DND-41 (cell line): ENCODE measurements at regions not wholly inside any gene's neighbourhood (a gene's known extent, or its start where the extent isn't known, plus 50 kb on each side); places are given as distances from the start of the nearest gene placed in this dataset.

Source experiments
- EZH2 ChIP-seq: IDR thresholded peaks from 3 replicates; pipeline ENCODE4 v1.6.1; 2012; ENCODE audit warnings: borderline replicate concordance, low read depth, mild to moderate bottlenecking, moderate library complexity, low read length, inconsistent platforms; ENCODE audit not compliant: severe bottlenecking
- TF ChIP-seq, protein P1 (sequence below): IDR thresholded peaks from 2 replicates; pipeline ENCODE4 v1.5.1; 2012; ENCODE audit warnings: borderline replicate concordance, low read length, moderate library complexity, mild to moderate bottlenecking; ENCODE audit not compliant: poor library complexity, severe bottlenecking; ENCODE audit errors: extremely low read depth

GRCh38 chr16:50442221-50442620 is 73.4 kb upstream of the BRD7 start:
- TF ChIP-seq, protein P1, sequence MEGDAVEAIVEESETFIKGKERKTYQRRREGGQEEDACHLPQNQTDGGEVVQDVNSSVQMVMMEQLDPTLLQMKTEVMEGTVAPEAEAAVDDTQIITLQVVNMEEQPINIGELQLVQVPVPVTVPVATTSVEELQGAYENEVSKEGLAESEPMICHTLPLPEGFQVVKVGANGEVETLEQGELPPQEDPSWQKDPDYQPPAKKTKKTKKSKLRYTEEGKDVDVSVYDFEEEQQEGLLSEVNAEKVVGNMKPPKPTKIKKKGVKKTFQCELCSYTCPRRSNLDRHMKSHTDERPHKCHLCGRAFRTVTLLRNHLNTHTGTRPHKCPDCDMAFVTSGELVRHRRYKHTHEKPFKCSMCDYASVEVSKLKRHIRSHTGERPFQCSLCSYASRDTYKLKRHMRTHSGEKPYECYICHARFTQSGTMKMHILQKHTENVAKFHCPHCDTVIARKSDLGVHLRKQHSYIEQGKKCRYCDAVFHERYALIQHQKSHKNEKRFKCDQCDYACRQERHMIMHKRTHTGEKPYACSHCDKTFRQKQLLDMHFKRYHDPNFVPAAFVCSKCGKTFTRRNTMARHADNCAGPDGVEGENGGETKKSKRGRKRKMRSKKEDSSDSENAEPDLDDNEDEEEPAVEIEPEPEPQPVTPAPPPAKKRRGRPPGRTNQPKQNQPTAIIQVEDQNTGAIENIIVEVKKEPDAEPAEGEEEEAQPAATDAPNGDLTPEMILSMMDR = no peak
- TF ChIP-seq EZH2 = no peak
